ENCODE measurements at regions not wholly inside any gene's neighbourhood (a gene's known extent, or its start where the extent isn't known, plus 50 kb on each side); places are given as distances from the start of the nearest gene placed in this dataset.
"Not testable (repeated sequence)": the region's sequence is repeated elsewhere in the genome, so short reads cannot be mapped to it uniquely, and the experiment has no call there.

- 83 to 87% methylated on average over 4 of the region's 4 CpGs for WGBS, 2 donors
- intact Hi-C loops (cut with DNase I), result no loop called here
These were observed 598.4 kb downstream of the CHSY3 start for GRCh38 chr5:130502702-130503101.

GRCh38 chr5:130501151-130501865 is 597.0 kb downstream of the CHSY3 start:
- WGBS, 2 donors, result 28 to 29% methylated on average over 3 of the region's 3 CpGs
- no peak for DNase-seq

More at GRCh38 chr5:130502702-130503101, 598.4 kb downstream of the CHSY3 start:
- Histone ChIP-seq H3K27ac (no peak overlapping the region), H3K36me3 (no peaks in the 10 kb centered on the region), H3K9me3 (no peaks in the 10 kb centered on the region), H3K27me3 (no peaks in the 10 kb centered on the region), H3K4me1 (no peaks in the 10 kb centered on the region), H3K4me3 (no peak overlapping the region)
- FAIRE-seq, result no peak
- DNase-seq, result no peak
- no peak for TF ChIP-seq CTCF (IDR thresholded peaks at IDR 0.05)
- no peak for ATAC-seq

GRCh38 chr5:130500495-130500894 is 596.2 kb downstream of the CHSY3 start:
- H3K27ac ChIP-seq; H3K4me3 ChIP-seq; H3K4me1 ChIP-seq; FAIRE-seq; H3K9me3 ChIP-seq; intact Hi-C loops (cut with DNase I); H3K27me3 ChIP-seq; DNase-seq; ATAC-seq; H3K36me3 ChIP-seq: not testable (repeated sequence)
- 75 to 85% methylated on average over 4 of the region's 4 CpGs for WGBS, 2 donors

More at GRCh38 chr5:130501151-130501865, 597.0 kb downstream of the CHSY3 start:
- Histone ChIP-seq H3K27ac (no peak overlapping the region), H3K4me3 (no peak overlapping the region), H3K9me3 (no peaks in the 10 kb centered on the region), H3K27me3 (no peaks in the 10 kb centered on the region), H3K36me3 (no peaks in the 10 kb centered on the region), H3K4me1 (no peaks in the 10 kb centered on the region)
- intact Hi-C loops (cut with DNase I), result no loop called here
- no peak for TF ChIP-seq CTCF (IDR thresholded peaks at IDR 0.05)
- no peak for FAIRE-seq
- no peak for ATAC-seq

- FAIRE-seq, result no peak
These were observed 592.0 kb downstream of the CHSY3 start for GRCh38 chr5:130496215-130496614.

GRCh38 chr5:130488252-130488651 is 584.0 kb downstream of the CHSY3 start:
- Histone ChIP-seq H3K27ac (no peak overlapping the region), H3K9me3 (no peaks in the 10 kb centered on the region), H3K27me3 (no peaks in the 10 kb centered on the region), H3K36me3 (no peaks in the 10 kb centered on the region), H3K4me1 (no peaks in the 10 kb centered on the region), H3K4me3 (no peak overlapping the region)
- intact Hi-C loops (cut with DNase I), result no loop called here
- 76 to 83% methylated on average over 1 of the region's 1 CpG for WGBS, 2 donors
- TF ChIP-seq CTCF (IDR thresholded peaks at IDR 0.05), result no peak
- FAIRE-seq, result no peak
- ATAC-seq, result no peak
- DNase-seq, result no peak

More at GRCh38 chr5:130496215-130496614, 592.0 kb downstream of the CHSY3 start:
- Histone ChIP-seq H3K4me1 (no peaks in the 10 kb centered on the region), H3K27ac (no peak overlapping the region), H3K4me3 (no peak overlapping the region), H3K27me3 (no peaks in the 10 kb centered on the region), H3K9me3 (no peaks in the 10 kb centered on the region), H3K36me3 (no peaks in the 10 kb centered on the region)
- WGBS, 2 donors, result 76 to 80% methylated on average over 1 of the region's 1 CpG
- ATAC-seq, result no peak
- intact Hi-C loops (cut with DNase I), result no loop called here
- no peak for DNase-seq
- TF ChIP-seq CTCF (IDR thresholded peaks at IDR 0.05), result no peak

All from pancreas (tissue), 10 donors.